Endothelial cell (in vitro differentiated cells): ENCODE measurements at regions not wholly inside any gene's neighbourhood (a gene's known extent, or its start where the extent isn't known, plus 50 kb on each side); places are given as distances from the start of the nearest gene placed in this dataset.
A peak's percentile ranks its signal among the peaks of the same experiment; 100 is the strongest.

ENCODE experiments used
- DNase-seq: peaks from one replicate; pipeline ENCODE4 v3.0.0; 2021; ENCODE audit warnings: low spot score
- H3K27ac Mint-ChIP-seq: one replicate; pipeline ENCODE4 v1.8.0; 2021; ENCODE audit warnings: mixed read lengths, inconsistent platforms; ENCODE audit not compliant: unreplicated experiment
- H3K27me3 Mint-ChIP-seq: one replicate; pipeline ENCODE4 v1.8.0; 2021; ENCODE audit warnings: mild to moderate bottlenecking, moderate library complexity, mixed read lengths, inconsistent platforms; ENCODE audit not compliant: unreplicated experiment
- H3K36me3 Mint-ChIP-seq: one replicate; pipeline ENCODE4 v1.8.0; 2021; ENCODE audit warnings: mild to moderate bottlenecking, low read depth, mixed read lengths, inconsistent platforms; ENCODE audit not compliant: unreplicated experiment
- H3K4me1 Mint-ChIP-seq: one replicate; pipeline ENCODE4 v1.8.0; 2021; ENCODE audit warnings: mild to moderate bottlenecking, mixed read lengths, inconsistent platforms; ENCODE audit not compliant: unreplicated experiment
- H3K4me3 Mint-ChIP-seq: one replicate; pipeline ENCODE4 v1.8.0; 2021; ENCODE audit warnings: mild to moderate bottlenecking, mixed read lengths, inconsistent platforms; ENCODE audit not compliant: unreplicated experiment
- H3K9me3 Mint-ChIP-seq: one replicate; pipeline ENCODE4 v1.8.0; 2021; ENCODE audit warnings: mixed read lengths, inconsistent platforms; ENCODE audit not compliant: unreplicated experiment
- CTCF ChIP-seq: fragments of 200-600 bp; sonication (generic); IDR thresholded peaks from one replicate; pipeline ENCODE4 v1.5.0; 2021; ENCODE audit warnings: antibody characterized with exemption; ENCODE audit not compliant: unreplicated experiment

DNA sequence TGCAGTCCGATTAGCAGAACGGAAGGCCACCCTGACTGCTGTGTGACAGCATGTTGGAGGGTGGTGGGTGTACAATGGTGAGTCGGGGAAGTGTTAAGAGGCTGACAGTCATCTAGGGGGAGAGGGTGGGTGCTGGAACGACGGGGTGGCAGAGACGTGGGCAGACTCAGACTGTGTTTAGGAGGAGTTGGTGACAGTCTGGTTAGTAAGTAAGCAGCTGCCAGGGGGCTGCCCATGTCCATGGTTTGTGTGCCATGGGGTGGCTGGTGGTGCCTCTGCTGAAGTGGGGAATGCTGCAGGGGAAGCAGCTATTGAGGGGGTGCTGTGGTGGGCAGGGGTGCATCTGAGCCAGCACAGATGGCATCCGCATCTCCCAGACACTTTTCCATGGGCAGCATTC, 51.3 kb upstream of the BOD1 start:
- no peak overlapping the region for H3K27ac Mint-ChIP-seq
- H3K4me1 Mint-ChIP-seq: peaks cover 33% of the 10 kb centered on the region
- H3K9me3 Mint-ChIP-seq: peaks cover 13% of the 10 kb centered on the region

DNA sequence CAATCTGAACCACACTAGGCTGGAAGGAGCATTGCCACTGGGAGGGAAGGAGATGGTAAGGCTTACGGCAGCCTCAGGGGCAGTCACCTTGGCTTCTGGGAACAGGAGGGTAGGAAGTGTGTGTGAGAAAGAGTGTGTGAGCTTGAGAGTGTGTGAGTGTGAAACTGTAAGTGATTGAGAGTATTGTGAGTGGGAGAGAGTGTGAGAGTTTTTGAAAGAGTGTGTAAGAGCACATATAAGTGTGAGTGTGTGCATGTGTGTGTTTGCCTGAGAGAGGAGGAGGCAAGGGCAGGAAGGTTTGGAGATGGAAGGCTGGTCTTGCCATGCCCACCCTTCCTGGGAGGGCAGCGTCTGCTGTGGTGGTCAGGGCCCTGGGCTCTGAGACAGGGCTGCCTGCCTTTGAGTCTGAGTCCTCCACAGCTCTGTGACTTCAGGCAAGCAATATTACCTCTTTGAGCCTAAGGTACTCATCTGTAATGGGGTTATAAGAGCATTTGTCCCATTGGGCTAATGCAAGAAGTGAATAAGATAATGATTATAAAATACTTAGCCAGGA, 51.9 kb upstream of the BOD1 start:
- Mint-ChIP-seq H3K9me3 (peaks cover 13% of the 10 kb centered on the region), H3K27ac (no peak overlapping the region), H3K4me3 (no peak overlapping the region), H3K4me1 (peaks cover 38% of the 10 kb centered on the region), H3K36me3 (peaks cover 19% of the 10 kb centered on the region), H3K27me3 (peaks cover 3% of the 10 kb centered on the region)
- no peak for DNase-seq
- TF ChIP-seq CTCF: no peak

More for the DNA sequence above, 51.3 kb upstream of the BOD1 start:
- H3K36me3 Mint-ChIP-seq: peaks cover 19% of the 10 kb centered on the region
- no peak for DNase-seq
- TF ChIP-seq CTCF: no peak
- H3K27me3 Mint-ChIP-seq: peaks cover 3% of the 10 kb centered on the region
- peak overlapping the region; percentile 10 for H3K4me3 Mint-ChIP-seq

DNA sequence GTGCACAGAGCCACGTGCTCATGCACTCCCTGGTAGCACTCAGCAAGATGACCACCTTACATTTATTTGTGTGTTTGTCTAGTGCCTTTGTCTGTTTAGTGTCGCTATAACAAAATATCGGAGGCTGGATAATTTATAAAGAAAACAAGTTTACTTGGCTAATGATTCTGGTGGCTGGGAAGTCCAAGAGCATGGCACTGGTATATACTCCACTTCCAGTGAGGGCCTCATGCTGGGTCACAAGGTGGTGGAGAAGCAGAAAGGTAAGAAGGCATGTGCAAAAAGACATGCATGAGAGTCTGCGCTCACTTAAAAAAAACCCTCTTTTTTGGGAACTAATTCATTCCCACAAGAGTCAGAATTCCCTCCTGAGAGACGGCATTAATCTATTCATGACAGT, 52.5 kb upstream of the BOD1 start:
- H3K27ac Mint-ChIP-seq: no peak overlapping the region
- H3K4me3 Mint-ChIP-seq: no peak overlapping the region
- H3K4me1 Mint-ChIP-seq: peaks cover 43% of the 10 kb centered on the region
- H3K36me3 Mint-ChIP-seq: peaks cover 19% of the 10 kb centered on the region
- no peak for DNase-seq
- H3K9me3 Mint-ChIP-seq: peaks cover 13% of the 10 kb centered on the region
- H3K27me3 Mint-ChIP-seq: peaks cover 3% of the 10 kb centered on the region
- TF ChIP-seq CTCF: no peak

GRCh38 chr5:173669483-173669882, 53.0 kb upstream of the BOD1 start:
- peaks cover 13% of the 10 kb centered on the region for H3K9me3 Mint-ChIP-seq
- no peak for DNase-seq
- peaks cover 4% of the 10 kb centered on the region for H3K27me3 Mint-ChIP-seq
- TF ChIP-seq CTCF: no peak
- no peak overlapping the region for H3K4me3 Mint-ChIP-seq
- peaks cover 43% of the 10 kb centered on the region for H3K4me1 Mint-ChIP-seq
- H3K27ac Mint-ChIP-seq: peak overlapping the region; percentile 15
- H3K36me3 Mint-ChIP-seq: peaks cover 19% of the 10 kb centered on the region

GRCh38 chr5:173670130-173670651, 53.7 kb upstream of the BOD1 start:
- TF ChIP-seq CTCF: no peak
- H3K4me3 Mint-ChIP-seq: no peak overlapping the region
- H3K27ac Mint-ChIP-seq: no peak overlapping the region
- DNase-seq: no peak
- H3K27me3 Mint-ChIP-seq: peaks cover 4% of the 10 kb centered on the region
- peaks cover 13% of the 10 kb centered on the region for H3K9me3 Mint-ChIP-seq
- peaks cover 19% of the 10 kb centered on the region for H3K36me3 Mint-ChIP-seq
- peaks cover 40% of the 10 kb centered on the region for H3K4me1 Mint-ChIP-seq
